NK-92 treated with Interleukin-12 subunit alpha and Interleukin-12 subunit beta, amount 100 ng/mL, for 24 hours (cell line): ENCODE measurements at regions not wholly inside any gene's neighbourhood (a gene's known extent, or its start where the extent isn't known, plus 50 kb on each side); places are given as distances from the start of the nearest gene placed in this dataset.
A peak's percentile ranks its signal among the peaks of the same experiment; 100 is the strongest.
"Not testable (repeated sequence)": the region's sequence is repeated elsewhere in the genome, so short reads cannot be mapped to it uniquely, and the experiment has no call there.

Source experiments
- DNase-seq: peaks from one replicate; lab custom pipeline; 2025; lab: John Stamatoyannopoulos, UW

DNA sequence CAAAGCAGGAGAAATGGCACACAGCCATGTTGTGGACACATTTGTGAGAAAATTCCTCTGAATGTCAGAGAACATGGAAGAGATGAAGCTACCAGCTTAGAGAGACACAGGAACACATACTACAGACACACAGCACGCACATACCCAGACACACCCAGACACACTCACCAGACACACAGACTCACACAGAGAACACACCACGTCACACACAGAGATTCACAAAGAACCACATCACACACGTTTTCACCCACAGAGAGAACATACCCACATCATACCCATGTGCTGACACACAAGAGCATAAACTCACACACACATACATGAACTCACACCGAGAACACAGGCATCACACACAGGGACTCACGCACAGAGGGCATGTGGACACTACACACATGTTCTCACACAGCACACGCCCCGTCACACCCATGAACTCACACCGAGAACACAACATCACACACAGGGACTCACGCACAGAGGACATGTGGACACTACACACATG, 124.9 kb downstream of the METRNL start:
- DNase-seq: no peak

DNA sequence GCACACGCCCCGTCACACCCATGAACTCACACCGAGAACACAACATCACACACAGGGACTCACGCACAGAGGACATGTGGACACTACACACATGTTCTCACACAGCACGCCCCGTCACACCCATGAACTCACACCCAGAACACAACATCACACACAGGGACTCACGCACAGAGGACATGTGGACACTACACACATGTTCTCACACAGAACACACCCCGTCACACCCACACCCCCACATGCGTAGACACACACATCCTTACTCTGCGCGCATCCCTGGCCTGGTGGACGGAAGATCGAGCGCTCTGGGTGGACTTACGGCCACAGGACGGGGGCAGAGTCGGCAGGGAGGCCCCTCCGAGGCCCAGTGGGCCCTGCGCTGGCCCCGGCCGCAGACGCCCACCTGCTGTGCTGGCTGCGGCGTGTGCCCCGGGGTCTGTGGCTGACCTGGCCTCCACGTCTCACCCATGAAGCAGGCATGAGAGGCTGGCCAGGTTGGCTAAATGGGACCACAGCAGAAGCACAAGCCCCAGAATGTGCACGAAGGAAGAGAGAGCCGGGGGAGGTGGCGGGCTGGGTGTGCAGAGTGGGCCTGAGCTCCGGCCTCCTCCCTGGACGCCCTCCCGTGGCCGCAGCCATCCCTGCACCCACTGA, 125.5 kb downstream of the METRNL start:
- DNase-seq: not testable (repeated sequence)

DNA sequence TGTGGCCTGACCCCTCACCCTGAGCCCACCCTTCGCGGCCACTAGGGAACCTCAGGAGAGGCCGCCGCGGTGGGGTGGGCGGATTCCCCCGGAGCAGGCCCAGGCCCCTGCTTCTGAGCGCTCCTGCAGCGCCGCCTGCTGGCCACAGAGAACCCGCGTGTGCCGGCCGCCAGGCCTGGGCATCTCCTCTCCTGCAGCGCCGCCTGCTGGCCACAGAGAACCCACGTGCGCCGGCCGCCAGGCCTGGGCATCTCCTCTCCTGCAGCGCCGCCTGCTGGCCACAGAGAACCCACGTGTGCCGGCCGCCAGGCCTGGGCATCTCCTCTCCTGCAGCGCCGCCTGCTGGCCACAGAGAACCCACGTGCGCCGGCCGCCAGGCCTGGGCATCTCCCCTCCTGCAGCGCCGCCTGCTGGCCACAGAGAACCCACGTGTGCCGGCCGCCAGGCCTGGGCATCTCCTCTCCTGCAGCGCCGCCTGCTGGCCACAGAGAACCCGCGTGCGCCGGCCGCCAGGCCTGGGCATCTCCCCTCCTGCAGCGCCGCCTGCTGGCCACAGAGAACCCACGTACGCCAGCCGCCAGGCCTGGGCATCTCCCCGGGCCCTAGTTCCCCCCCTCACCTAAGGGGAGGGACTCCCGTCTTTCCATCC, 126.1 kb downstream of the METRNL start:
- DNase-seq: peak; percentile 56

DNA sequence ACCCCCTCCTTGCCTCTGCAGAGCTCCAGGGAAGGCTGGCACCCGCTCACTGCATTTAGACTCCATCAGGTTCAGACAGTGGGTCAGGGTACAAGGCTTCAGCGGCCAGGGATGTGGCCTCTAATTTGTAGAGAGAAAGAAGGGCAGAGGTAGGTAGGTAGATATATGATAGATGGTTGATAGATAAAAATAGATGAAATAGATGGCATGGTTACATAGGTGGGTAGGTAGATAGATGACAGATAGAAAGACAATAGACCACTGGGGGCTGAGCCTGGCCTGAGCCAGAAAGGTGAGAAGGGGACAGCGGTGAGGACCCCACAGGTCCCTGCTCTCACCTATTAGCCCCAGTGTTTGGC, 126.6 kb downstream of the METRNL start:
- not testable (repeated sequence) for DNase-seq

DNA sequence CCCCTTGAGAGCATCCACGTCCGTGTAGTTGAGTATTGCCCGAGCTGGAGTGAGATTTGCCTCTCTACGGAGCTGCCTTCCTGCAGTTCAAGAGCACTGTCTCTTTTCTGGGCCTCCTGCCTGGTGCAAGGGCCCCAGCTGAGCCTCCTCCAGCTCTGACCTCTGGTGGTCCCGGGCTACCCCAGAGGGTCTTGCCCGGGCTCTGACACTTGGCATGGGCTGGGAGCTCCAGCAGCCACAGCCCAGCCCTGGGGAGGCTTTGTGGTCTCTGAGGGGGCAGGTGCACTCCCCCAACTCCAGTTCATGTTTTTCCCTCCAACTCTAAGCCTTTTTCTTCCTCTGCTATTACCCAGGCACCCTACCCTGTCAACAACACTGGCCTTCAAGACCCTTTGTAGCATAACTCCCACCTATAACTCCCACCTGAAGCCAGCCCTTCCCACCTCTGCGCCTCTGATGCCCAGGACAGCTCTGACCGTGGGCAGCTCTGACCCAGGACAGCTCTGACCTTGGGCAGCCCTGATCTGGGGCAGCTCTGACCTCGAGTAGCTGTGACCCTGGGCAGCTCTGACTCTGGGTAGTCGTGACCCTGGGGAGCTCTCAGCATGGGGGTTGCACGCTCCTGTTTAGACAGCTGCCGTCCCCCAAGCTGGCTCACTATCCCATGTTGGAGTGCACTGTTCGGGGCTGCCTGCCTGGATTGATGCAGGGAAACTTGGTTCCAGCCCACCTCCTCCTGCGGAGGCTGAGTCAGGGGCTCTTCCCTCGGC, 127.6 kb downstream of the METRNL start:
- not testable (repeated sequence) for DNase-seq

DNA sequence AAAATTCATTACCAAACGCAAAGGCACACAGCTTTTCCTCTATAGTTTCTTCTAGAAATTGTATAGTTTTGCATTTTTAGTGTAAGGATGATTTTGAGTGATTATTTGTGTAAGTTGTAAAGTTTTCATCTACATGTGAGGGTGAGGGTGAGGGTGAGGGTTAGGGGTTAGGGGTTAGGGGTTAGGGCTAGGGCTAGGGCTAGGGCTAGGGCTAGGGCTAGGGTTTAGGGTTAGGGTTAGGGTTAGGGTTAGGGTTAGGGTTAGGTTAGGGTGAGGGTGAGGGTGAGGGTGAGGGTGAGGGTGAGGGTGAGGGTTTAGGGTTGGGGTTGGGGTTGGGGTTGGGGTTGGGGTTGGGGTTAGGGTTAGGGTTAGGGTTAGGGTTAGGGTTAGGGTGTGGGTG, 167.6 kb downstream of the METRNL start:
- not testable (repeated sequence) for DNase-seq
